Fibroblast of lung (primary cell): ENCODE measurements at regions not wholly inside any gene's neighbourhood (a gene's known extent, or its start where the extent isn't known, plus 50 kb on each side); places are given as distances from the start of the nearest gene placed in this dataset.

Experiments
- DNase-seq, 2 donors: peaks; one replicate each; pipeline versions ENCODE4 v3.0.0 to v3.0.0-alpha.2; 2010; ENCODE audit warnings: low read depth in 2 of 2
- H2AFZ ChIP-seq: 2 replicates; pipeline ENCODE4 v1.5.1; 2012; ENCODE audit warnings: low read length, control low read depth, inconsistent platforms
- H3K27ac ChIP-seq: 2 replicates; pipeline ENCODE4 v1.5.1; 2011; ENCODE audit warnings: low read length, control low read depth; ENCODE audit not compliant: insufficient read depth
- H3K27me3 ChIP-seq: 2 replicates; pipeline ENCODE4 v1.5.1; 2011; ENCODE audit warnings: mild to moderate bottlenecking, low read length; ENCODE audit not compliant: control insufficient read depth, insufficient read depth
- H3K36me3 ChIP-seq: 2 replicates; pipeline ENCODE4 v1.5.1; 2011; ENCODE audit warnings: low read length; ENCODE audit not compliant: control insufficient read depth, insufficient read depth
- H3K4me1 ChIP-seq: 2 replicates; pipeline ENCODE4 v1.5.1; 2011; ENCODE audit warnings: low read length; ENCODE audit not compliant: control insufficient read depth, insufficient read depth; ENCODE audit errors: extremely low read depth
- H3K4me2 ChIP-seq: 2 replicates; pipeline ENCODE4 v1.5.1; 2011; ENCODE audit warnings: low read length, control low read depth; ENCODE audit not compliant: insufficient read depth; ENCODE audit errors: extremely low read depth
- H3K4me3 ChIP-seq, 4 experiments: fragments of 200-600 bp in 1 of 4; sonication (generic) in 1 of 4; replicated peaks in 1 of 4; 2 replicates each; pipeline ENCODE4 v1.5.1; 2011 to 2016; ENCODE audit warnings: low read length in 4 of 4, low read depth in 3 of 4, mild to moderate bottlenecking in 3 of 4, control low read depth in 2 of 4, inconsistent platforms in 1 of 4, mixed read lengths in 1 of 4; ENCODE audit not compliant: insufficient read depth in 1 of 4; ENCODE audit errors: control extremely low read depth in 1 of 4
- H3K79me2 ChIP-seq: 2 replicates; pipeline ENCODE4 v1.5.1; 2012; ENCODE audit warnings: mild to moderate bottlenecking, low read length, inconsistent platforms; ENCODE audit not compliant: control insufficient read depth, insufficient read depth
- H3K9ac ChIP-seq: 2 replicates; pipeline ENCODE4 v1.5.1; 2011; ENCODE audit warnings: mild to moderate bottlenecking, low read length, control low read depth; ENCODE audit not compliant: insufficient read depth
- H3K9me3 ChIP-seq: 2 replicates; pipeline ENCODE4 v1.5.1; 2012; ENCODE audit warnings: low read depth, low read length; ENCODE audit not compliant: control insufficient read depth, insufficient read depth
- H4K20me1 ChIP-seq: 2 replicates; pipeline ENCODE4 v1.5.1; 2011; ENCODE audit warnings: low read length; ENCODE audit not compliant: control insufficient read depth, insufficient read depth; ENCODE audit errors: extremely low read depth
- CTCF ChIP-seq, 2 donors: IDR thresholded peaks in 1 of 2; conservative IDR thresholded peaks in 1 of 2; 1 replicate in 1 of 2; 2 replicates in 1 of 2; pipeline ENCODE4 v1.5.1; 2011 to 2012; ENCODE audit warnings: low read length in 2 of 2, control low read depth in 1 of 2, inconsistent platforms in 1 of 2, low read depth in 1 of 2, mild to moderate bottlenecking in 1 of 2
- EZH2 ChIP-seq: IDR thresholded peaks from 2 replicates; pipeline ENCODE4 v1.5.1; 2012; ENCODE audit warnings: low read length, control low read depth, mild to moderate bottlenecking; ENCODE audit errors: missing control alignments

GRCh38 chr9:73919712-73920111, 577.4 kb upstream of the RORB start:
- Histone ChIP-seq H3K4me2 (no peak overlapping the region), H3K4me1 (no peaks in the 10 kb centered on the region), H3K9ac (no peak overlapping the region), H3K9me3 (no peaks in the 10 kb centered on the region), H3K36me3 (no peaks in the 10 kb centered on the region), H3K27me3 (no peaks in the 10 kb centered on the region), H3K79me2 (no peaks in the 10 kb centered on the region), H3K27ac (no peak overlapping the region), H3K4me3 (no peak overlapping the region), H4K20me1 (no peaks in the 10 kb centered on the region), H2AFZ (no peak overlapping the region)
- DNase-seq: no peak
- no peak for TF ChIP-seq EZH2
- TF ChIP-seq CTCF (conservative IDR thresholded peaks at IDR 0.05 in 1 of 2, IDR thresholded peaks at IDR 0.05 in 1 of 2; ENCODE audit: low read depth in 1 of 2, low read length in 2 of 2): no peak

- no peak for TF ChIP-seq CTCF (conservative IDR thresholded peaks at IDR 0.05 in 1 of 2, IDR thresholded peaks at IDR 0.05 in 1 of 2; ENCODE audit: low read depth in 1 of 2, low read length in 2 of 2)
- TF ChIP-seq EZH2: no peak
- Histone ChIP-seq H3K79me2 (no peaks in the 10 kb centered on the region), H3K9me3 (no peaks in the 10 kb centered on the region), H3K36me3 (no peaks in the 10 kb centered on the region), H3K4me3 (no peak overlapping the region), H4K20me1 (no peaks in the 10 kb centered on the region), H3K27me3 (no peaks in the 10 kb centered on the region), H3K4me1 (no peaks in the 10 kb centered on the region), H3K9ac (no peak overlapping the region), H3K4me2 (no peak overlapping the region), H2AFZ (no peak overlapping the region), H3K27ac (no peak overlapping the region)
- DNase-seq: no peak
Measured at GRCh38 chr9:73923796-73924195, 573.3 kb upstream of the RORB start.

- no peak overlapping the region for H3K9ac ChIP-seq
- no peak overlapping the region for H3K4me2 ChIP-seq
- H3K9me3 ChIP-seq: no peaks in the 10 kb centered on the region
- H2AFZ ChIP-seq: no peak overlapping the region
- H3K36me3 ChIP-seq: no peaks in the 10 kb centered on the region
- H3K27ac ChIP-seq: no peak overlapping the region
- no peaks in the 10 kb centered on the region for H4K20me1 ChIP-seq
- no peaks in the 10 kb centered on the region for H3K4me1 ChIP-seq
- H3K27me3 ChIP-seq: no peaks in the 10 kb centered on the region
- DNase-seq: no peak
- no peak overlapping the region for H3K4me3 ChIP-seq
- TF ChIP-seq CTCF (conservative IDR thresholded peaks at IDR 0.05 in 1 of 2, IDR thresholded peaks at IDR 0.05 in 1 of 2; ENCODE audit: low read depth in 1 of 2, low read length in 2 of 2) (no peak), EZH2 (no peak)
- no peaks in the 10 kb centered on the region for H3K79me2 ChIP-seq
Measured at GRCh38 chr9:73951147-73951546, 546.0 kb upstream of the RORB start.
